ENCODE measurements at regions not wholly inside any gene's neighbourhood (a gene's known extent, or its start where the extent isn't known, plus 50 kb on each side); places are given as distances from the start of the nearest gene placed in this dataset.

- no peaks in the 10 kb centered on the region for H3K9me3 Mint-ChIP-seq
- H3K27me3 Mint-ChIP-seq (ENCODE audit: low read depth), result no peaks in the 10 kb centered on the region
- no peaks in the 10 kb centered on the region for H3K4me1 Mint-ChIP-seq
- no peak overlapping the region for H3K27ac Mint-ChIP-seq
- no peak for TF ChIP-seq CTCF (IDR thresholded peaks at IDR 0.05; ENCODE audit: unreplicated experiment in 3 of 3)
- no peaks in the 10 kb centered on the region for H3K36me3 Mint-ChIP-seq (ENCODE audit: low read depth)
- H3K4me3 Mint-ChIP-seq, result no peak overlapping the region
These were observed 1124.3 kb downstream of the AMY1C start for GRCh38 chr1:104874044-104874443.

- Mint-ChIP-seq H3K4me3 (no peak overlapping the region), H3K27me3 (ENCODE audit: low read depth) (no peaks in the 10 kb centered on the region), H3K4me1 (no peaks in the 10 kb centered on the region), H3K36me3 (ENCODE audit: low read depth) (no peaks in the 10 kb centered on the region), H3K27ac (no peak overlapping the region), H3K9me3 (no peaks in the 10 kb centered on the region)
- TF ChIP-seq CTCF (IDR thresholded peaks at IDR 0.05; ENCODE audit: unreplicated experiment in 3 of 3), result no peak
These were observed 1128.7 kb downstream of the AMY1C start for GRCh38 chr1:104878203-104878909.

GRCh38 chr1:104884939-104885338 is 1135.2 kb downstream of the AMY1C start:
- H3K36me3 Mint-ChIP-seq (ENCODE audit: low read depth), result no peaks in the 10 kb centered on the region
- no peak overlapping the region for H3K4me3 Mint-ChIP-seq
- H3K9me3 Mint-ChIP-seq, result no peaks in the 10 kb centered on the region
- no peak overlapping the region for H3K27ac Mint-ChIP-seq
- no peaks in the 10 kb centered on the region for H3K27me3 Mint-ChIP-seq (ENCODE audit: low read depth)
- no peak for TF ChIP-seq CTCF (IDR thresholded peaks at IDR 0.05; ENCODE audit: unreplicated experiment in 3 of 3)
- H3K4me1 Mint-ChIP-seq, result no peaks in the 10 kb centered on the region

GRCh38 chr1:104905322-104905721 is 1155.6 kb downstream of the AMY1C start:
- Mint-ChIP-seq H3K27ac (no peak overlapping the region), H3K4me3 (no peak overlapping the region), H3K27me3 (ENCODE audit: low read depth) (peaks cover 7% of the 10 kb centered on the region), H3K4me1 (no peaks in the 10 kb centered on the region), H3K36me3 (ENCODE audit: low read depth) (no peaks in the 10 kb centered on the region), H3K9me3 (peaks cover 13% of the 10 kb centered on the region)
- no peak for TF ChIP-seq CTCF (IDR thresholded peaks at IDR 0.05; ENCODE audit: unreplicated experiment in 3 of 3)

GRCh38 chr1:104906141-104906540 is 1156.4 kb downstream of the AMY1C start:
- peaks cover 7% of the 10 kb centered on the region for H3K27me3 Mint-ChIP-seq (ENCODE audit: low read depth)
- TF ChIP-seq CTCF (IDR thresholded peaks at IDR 0.05; ENCODE audit: unreplicated experiment in 3 of 3), result no peak
- no peaks in the 10 kb centered on the region for H3K36me3 Mint-ChIP-seq (ENCODE audit: low read depth)
- H3K27ac Mint-ChIP-seq, result no peak overlapping the region
- no peaks in the 10 kb centered on the region for H3K4me1 Mint-ChIP-seq
- H3K9me3 Mint-ChIP-seq, result peaks cover 13% of the 10 kb centered on the region
- H3K4me3 Mint-ChIP-seq, result no peak overlapping the region

- no peak for TF ChIP-seq CTCF (IDR thresholded peaks at IDR 0.05; ENCODE audit: unreplicated experiment in 3 of 3)
- H3K4me1 Mint-ChIP-seq, result no peaks in the 10 kb centered on the region
- H3K36me3 Mint-ChIP-seq (ENCODE audit: low read depth), result no peaks in the 10 kb centered on the region
- peaks cover 4% of the 10 kb centered on the region for H3K9me3 Mint-ChIP-seq
- no peak overlapping the region for H3K27ac Mint-ChIP-seq
- H3K4me3 Mint-ChIP-seq, result no peak overlapping the region
- H3K27me3 Mint-ChIP-seq (ENCODE audit: low read depth), result no peaks in the 10 kb centered on the region
These were observed 1169.5 kb downstream of the AMY1C start for GRCh38 chr1:104919188-104919587.
